ENCODE measurements at regions not wholly inside any gene's neighbourhood (a gene's known extent, or its start where the extent isn't known, plus 50 kb on each side); places are given as distances from the start of the nearest gene placed in this dataset.

DNA sequence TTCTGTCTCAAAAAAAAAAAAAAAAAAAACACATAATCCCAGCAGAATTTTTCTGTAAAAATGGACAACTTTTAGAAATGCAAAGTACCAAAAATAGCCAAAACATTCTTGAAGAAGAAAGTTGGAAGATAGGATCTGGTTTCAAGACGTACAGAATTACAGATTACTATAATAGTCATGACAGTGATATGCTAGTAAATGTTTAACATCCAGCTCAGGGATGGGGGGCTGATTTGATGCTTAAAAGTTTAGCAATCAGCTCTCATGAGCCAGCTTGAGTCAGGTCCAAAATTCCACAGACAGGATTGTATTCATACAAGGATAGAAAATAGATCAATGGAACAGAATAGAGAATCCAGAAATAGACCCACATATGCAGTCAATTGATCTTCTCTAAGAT lies 100.5 kb downstream of the CYB561 start:
- DNase-seq = peak; percentile 21

DNA sequence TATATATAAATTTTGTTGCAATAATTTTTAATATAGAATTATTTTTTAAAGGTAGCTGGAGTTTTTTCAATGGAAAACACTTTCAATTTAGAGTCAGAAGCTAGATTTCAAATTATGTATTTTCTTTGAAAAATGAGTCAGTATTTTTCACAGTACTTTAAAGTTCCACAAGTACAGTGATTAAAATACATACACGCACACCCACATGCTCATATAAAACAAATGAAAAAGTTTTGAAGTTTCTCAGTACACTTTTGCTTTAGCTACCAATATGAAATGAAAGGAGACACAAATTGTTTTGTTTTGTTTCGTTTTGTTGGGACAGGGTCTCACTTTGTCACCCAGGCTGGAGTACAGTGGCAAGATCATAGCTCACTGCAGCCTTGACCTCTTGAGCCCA lies 98.6 kb downstream of the CYB561 start:
- no peak for DNase-seq

DNA sequence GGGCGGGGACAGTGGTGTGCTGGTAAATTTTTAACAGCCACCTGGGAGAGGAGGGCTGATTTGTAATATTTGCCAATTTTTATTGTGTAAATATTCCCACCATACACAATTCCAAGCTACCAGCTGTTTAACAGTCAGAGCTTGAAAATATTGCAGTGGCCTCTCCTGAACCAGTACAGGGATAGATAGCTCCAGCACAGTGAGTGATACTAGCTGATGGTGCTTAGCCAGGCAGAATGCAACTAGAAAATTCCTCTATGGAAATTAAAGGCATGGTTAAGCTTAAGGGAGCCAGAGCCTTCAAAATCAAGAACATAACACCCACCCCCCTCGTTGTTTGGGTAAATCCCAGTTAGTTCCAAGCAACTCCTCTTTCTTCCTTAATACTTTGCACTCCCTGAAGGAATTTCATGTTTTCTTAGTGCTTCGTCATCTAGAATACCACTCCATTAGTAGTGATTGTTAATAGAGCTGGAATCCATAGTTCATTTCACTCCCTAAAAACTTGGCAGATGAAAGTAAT lies 96.6 kb downstream of the CYB561 start:
- peak; percentile 92 for DNase-seq

DNA sequence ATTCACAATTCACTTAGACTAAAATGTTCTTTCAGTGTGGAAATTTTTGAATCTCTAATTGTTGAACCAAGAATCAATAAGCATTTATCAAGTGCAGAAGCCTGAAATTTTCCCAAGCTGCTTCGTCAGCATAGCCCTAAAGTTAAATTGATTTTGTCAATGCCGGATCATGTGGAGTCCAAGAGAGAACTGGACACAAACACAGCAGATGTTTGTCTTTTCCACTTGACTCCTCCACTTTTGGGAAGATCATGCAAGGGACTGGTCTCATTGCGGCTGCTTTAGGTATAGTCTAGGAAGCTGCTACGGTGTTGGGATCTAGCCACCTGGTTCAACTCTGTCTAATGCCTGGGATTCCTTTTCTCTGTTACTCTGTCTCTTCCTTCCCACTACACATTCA lies 95.7 kb downstream of the CYB561 start:
- DNase-seq = no peak

DNA sequence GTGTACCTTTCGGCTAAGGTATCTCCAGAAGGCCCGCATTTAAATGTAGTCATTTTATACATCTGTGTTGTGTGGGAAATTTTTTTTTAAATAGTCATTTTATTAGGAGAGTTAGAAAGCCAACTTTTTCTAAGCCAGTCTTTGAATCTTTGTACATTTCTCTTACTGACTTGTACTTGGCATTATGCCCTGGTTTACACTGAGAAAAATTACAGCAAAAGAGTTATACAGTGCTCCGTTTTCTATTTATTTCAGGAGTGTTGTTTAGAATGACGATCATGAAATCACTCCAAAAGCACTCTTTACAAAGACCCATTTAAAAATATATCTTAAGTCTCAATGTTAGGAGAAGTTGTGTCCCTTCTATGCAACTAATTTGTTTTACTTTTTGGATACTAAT lies 91.8 kb downstream of the CYB561 start:
- DNase-seq = no peak

DNA sequence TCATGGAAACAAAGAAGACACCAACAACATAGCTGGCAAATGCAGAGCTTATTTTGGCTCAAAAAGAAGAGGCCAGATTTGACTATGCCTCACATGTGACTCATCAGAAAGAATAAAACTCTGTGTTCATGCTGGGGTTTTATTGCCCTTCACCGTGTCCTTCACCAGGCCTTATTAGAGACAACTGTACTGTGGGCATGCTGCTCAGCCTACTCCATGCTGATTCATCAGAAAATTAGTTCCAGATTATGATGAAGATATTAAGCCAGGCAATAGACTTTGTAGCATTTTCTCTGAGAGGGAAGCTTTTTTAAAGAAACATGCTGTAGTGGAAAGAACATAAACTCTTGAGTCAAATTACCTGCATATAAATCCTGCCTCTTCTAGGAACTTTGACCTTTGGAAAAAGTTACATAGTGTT lies 89.8 kb downstream of the CYB561 start:
- DNase-seq = peak; percentile 92

DNA sequence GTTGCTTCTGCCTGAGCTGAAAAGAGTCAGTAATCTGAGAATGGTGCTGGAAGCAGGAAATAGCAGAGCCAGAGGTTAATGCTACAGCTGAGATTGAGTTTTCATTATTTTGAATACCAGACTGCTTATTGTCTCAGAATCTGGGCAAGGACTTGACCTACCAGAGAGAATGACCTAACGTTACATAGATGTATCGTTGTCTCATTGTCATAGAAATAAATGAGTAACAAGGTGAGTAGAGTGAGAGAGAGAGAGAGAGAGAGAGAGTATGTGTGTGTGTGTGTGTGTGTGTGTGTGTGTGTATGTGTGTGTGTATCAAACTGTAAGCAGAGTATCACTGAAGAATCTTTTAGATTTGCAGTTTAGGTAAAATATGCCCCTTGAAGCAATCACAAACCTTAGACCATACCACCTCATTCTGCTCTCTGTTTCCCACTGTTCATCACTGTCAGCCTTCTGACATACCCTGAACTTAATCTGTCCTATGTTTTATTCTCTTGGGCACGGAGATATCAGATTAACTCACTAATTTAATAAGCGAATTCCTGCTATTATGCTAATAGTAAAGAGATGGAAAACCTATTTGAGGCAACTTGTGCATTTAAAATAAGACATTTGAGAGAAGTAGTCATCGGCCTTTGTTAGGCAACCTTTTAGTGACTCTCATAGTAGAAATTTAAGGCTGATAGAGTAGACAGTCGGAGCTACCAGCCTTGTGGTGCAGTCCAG lies 87.8 kb downstream of the CYB561 start:
- DNase-seq = peak; percentile 86

DNA sequence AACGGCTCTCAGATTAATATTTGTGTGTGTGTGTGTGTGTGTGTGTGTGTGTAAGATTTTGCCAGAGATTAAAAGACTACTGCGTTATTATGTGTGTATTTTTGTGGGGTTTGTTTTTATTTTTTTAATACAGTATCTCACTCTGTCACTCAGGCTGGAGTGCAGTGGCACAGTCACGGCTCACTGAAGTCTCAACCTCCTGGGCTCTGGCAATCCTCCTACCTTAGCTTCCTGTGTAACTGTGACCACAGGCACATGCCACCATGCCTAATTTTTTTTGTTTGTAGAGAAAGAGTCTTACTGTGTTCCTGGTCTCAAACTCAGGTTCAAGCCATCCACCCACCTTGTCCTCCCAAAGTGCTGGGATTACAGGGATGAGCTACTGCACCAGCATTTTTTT lies 87.2 kb downstream of the CYB561 start:
- DNase-seq = no peak

DNA sequence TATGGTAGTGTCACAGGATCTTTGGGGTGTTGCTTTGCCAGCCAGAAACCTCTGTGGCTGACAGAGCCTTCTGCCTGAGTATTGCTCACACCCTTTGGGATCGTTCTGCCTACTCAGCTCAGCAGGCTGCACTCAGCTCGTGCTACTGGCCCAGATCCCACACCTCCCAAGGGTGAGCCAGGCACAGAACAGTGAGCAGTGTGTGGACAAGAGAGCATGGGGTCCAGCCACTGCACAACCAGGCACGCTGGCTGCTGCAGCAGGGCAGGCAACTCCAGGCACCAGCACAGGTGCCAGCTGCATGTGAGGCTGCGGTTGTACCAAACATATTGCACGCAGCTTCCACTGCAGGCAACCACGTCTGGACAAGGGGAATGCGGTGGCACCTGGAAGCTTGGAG lies 84.9 kb downstream of the CYB561 start:
- DNase-seq = no peak

DNA sequence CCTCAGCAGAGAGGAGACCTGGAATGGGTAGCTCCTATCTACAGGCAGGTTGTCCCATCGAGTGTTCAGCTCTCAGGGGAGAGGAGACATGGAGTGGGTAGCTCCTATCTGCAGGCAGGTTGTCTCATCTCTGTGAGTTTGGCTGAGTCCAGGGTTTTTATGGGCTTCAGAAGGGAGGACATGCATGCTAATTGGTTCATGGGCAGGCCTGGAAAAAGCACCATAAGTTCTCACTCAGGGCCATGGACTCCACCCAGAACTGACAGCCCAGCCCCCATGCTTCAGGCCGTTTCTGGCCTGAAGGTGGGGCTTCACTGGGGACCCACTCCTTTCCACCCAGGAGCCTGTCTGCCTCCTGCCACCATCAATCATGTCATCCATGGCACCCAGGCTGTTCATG lies 84.0 kb downstream of the CYB561 start:
- no peak for DNase-seq

DNA sequence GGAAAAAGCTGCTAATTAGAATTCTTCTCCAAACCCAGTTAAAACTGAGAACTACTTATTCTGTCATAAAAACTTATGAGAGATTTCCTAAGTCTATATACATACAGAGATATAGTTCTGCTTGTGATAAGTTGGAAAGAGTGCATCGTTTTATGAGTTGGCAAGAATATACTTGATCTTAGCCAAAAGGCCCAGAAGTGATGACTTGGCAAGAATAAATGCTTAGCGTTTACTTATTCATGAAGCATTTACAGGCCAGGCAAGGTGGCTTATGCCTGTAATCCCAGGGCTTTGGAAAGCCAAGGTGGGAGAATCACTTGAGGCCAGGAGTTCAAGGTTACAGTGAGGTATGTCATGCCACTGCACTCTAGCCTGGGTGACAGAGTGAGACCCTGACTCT lies 81.7 kb downstream of the CYB561 start:
- no peak for DNase-seq

DNA sequence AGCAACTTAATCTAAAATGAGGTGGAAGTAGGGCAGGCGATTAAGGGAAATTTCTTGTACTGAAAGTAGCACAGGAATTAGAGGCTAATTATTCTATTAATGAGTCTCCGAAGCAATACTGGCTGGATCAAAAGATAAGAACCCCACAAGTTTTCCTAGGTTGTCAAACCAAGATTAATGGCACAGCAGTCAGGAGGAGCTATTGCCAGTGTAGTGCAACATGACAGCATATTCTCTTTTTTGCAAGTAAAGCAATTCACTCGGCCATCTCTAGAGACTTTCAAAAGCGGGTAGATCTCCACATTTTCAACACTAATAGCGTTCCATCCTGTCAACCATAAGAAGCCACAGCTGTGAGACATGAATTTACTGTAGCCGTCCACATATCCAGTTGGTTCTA lies 81.2 kb downstream of the CYB561 start:
- DNase-seq = no peak

DNA sequence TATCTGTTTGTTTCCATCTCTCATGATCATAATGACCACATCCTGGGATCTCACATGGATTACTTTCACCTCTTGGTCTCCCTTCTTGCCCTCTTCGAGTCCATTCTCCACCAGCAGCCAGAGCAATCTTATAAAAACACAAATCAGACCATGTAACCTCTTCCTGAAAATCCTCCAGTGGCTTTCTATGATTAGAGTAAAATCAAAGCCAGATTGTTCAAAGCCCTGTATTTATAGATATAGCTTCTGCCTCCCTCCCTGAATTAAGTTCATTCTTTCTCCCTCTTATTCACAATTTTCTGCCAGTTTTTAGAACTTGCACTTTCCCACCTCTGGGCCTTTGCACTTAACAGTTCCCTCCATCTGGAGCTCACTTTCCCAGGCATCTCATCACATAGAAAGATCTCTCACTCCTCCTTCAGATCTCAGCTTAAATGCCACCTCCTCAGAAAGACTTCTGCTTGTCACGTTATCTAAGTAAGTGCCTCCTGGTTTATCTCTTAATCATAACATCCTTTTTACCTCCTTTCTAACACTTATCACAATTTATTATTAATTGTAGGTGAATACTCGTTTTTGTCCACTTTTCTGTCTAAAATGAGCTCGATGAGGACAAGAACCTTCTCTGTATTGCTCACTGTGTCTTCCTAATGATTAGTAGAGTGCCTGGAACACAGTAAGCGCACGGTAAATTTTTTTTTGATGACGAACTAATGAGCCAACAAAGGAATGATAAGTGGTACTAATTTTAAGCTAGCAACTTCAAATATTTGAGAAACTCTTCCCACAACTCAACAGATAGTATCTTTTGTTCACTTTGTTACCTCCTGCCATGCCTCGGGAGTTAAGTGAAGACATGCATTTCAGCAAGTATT lies 80.5 kb downstream of the CYB561 start:
- DNase-seq = no peak

DNA sequence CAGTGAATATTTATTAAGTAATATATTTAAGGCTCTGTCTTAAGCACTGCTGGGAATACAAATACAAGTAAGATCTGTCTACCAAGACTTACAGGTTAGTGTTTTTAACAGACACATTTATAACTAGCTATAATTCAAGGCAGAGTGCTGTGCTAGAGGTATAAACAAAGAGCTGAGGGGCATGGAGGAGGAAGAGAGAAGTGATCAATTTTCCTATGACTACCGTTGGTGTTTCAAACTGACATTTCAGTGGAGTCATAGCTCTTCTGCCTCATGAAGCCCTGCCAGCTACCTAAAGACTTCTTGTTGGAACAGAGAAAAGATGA lies 79.9 kb downstream of the CYB561 start:
- no peak for DNase-seq

DNA sequence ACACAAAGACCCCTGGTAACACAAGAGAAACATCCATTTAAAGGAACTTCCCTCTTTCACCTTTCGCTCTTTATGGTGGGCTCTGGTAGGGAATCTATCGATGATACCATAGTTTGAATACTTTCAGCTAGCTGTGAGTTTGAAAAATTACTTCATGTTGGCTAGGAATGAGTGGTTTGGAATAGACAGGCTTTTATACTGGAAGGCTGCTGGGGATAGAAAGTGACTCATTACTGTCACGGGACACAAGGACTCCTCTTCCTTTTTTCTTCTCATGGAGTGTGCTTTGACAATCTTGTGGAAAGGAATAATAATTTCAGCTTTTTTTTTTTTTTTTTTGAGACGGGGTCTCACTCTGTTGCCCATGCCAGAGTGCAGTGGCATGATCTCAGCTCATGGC lies 76.9 kb downstream of the CYB561 start:
- peak; percentile 54 for DNase-seq

DNA sequence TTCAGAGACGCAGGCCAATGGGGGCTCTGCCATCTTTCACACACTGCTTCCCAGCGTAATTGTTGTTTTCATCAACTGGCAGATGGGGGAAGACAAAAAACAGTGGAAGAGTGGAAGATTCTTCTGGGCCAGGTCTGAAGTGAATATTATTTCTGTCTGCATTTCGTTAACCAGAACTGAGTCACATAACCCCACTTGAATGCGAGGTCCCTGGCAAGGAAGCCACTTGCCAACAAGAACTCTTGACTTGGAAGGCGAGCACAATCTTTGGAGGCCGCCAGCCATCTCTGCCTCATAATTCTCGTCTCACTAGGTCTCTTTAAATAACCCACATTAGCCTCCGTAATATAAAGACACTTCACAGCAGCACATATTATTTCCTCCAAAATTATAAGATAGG lies 75.4 kb downstream of the CYB561 start:
- DNase-seq = no peak

DNA sequence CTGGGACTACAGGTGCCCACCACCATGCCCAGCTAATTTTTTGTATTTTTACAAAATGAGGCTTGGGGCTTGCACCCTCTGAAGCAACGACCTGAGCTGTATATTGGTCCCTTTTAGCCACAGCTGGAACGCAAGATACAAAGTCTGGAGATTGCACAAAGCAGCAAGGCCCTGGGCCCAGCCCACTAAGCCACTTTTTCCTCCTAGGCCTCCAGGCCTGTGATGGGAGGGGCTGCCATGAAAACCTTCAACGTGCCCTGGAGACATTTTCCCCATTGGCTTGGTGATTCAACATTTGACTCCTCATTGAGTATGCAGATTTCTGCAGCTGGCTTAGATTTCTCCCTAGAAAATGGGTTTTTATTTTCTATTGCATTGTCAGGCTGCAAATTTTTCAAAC lies 69.2 kb downstream of the CYB561 start:
- no peak for DNase-seq

DNA sequence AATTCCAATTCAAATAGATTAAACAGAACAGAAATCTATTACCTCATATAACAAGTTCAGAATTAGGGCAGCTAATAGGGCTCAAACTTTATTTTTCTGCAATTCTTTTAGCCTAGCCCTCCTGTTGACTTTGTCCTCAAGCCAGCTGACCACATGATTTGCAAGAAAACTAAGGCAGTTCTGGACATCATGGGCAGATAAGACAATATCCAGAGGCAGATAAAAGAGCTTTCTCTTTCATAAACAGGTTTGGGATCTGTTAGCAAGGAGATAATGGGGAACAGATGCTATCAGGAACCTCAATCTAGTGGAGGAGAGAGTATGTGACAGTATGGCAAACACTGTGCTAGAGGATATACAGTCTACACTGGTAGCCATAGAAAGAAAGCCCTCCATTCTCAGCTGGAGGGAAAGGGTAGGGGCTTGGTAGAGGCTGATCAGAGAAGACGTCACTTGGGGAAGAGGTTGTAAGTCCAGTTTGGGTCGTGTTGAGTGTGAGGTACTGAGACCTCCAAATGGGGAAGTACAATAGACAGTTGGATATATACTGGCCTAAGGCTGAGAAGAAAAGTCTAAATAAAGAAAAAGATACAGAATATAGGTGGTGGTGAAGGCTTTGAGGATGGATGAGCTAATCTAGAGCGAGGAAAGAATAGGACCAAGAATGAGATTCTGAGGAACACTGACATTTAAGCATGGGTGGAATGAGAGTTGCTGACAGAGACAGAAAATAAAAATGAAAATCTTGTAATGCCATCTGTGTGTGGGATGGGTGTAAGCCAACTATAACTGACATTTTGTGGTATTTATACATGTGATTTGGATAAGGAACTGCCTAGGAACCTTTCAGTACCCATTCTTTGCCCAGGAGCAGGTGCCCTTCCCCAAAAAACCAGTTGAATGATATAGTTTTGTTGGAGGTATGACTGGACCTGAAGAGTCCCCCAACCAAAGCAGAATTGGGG lies 67.4 kb downstream of the CYB561 start:
- DNase-seq = no peak

DNA sequence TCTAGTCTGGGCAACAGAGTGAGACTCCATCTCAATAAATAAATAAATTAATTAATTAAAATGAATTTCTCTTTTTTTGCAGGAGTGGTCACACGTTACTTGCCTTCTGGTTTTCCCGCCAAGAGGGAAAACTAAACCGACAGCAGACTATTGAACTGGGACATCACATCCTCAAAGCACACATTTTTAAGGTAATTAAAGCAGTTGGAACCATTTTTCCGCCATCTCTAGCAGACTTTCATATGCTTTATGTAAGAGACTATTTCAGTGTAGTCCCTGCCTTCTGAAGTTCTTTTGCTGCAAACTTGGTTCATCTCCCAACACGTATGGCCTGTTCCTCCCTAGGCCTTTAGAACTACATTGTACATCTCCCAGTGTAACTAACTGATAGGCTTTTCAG lies 66.5 kb downstream of the CYB561 start:
- DNase-seq = no peak

DNA sequence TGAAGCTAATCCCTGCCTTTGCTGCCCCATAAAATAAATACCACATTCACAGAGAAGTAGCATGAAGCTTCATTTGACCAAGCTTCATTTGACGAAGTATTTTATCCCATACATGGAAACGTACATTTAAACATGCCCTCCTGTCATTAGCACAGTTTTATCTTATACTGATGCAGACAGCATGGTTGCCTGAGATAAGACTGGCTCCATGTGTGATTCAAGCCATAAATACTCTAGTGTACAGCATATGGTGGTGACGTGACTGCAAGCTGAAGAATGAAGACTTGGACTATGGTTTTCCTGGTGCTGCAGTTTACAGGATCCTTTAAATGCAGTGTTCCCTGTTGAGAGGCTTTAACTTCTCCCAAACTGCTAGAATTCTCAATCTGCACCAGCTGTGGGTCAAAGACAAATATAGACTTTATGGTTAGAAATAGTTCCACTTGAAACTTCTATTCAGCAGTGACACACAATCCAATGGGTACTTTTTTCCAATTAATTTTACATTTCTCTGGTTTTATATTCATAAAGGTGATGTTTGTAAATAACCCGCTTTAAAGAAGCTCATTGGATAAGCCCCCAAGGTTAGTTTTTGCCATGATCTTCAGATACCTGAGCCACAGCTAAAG lies 64.9 kb downstream of the CYB561 start:
- peak; percentile 66 for DNase-seq

DNA sequence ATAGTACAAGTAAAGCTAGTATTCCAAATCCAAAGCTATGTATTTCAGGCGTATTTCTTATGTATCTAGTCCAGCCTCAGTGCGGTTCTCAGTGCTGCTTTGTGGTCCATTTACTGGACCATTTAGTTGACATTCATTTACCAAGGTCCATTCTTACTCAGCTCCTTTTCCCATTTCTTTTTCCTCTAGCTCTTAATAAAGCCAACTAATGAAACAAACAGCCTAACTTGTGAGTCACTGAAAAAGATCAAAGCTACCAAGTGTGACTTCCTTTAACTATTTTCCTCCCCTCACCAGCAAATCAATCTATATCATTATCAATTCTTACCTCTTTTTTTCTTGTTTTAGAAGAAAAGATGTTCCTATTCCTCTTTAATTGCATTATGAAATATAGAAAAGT lies 64.0 kb downstream of the CYB561 start:
- no peak for DNase-seq
